Fibroblast of lung (primary cell): ENCODE measurements at regions not wholly inside any gene's neighbourhood (a gene's known extent, or its start where the extent isn't known, plus 50 kb on each side); places are given as distances from the start of the nearest gene placed in this dataset.

ENCODE experiments used
- DNase-seq, 2 donors: peaks; one replicate each; pipeline versions ENCODE4 v3.0.0 to v3.0.0-alpha.2; 2010; ENCODE audit warnings: low read depth in 2 of 2
- H2AFZ ChIP-seq: 2 replicates; pipeline ENCODE4 v1.5.1; 2012; ENCODE audit warnings: low read length, control low read depth, inconsistent platforms
- H3K27ac ChIP-seq: 2 replicates; pipeline ENCODE4 v1.5.1; 2011; ENCODE audit warnings: low read length, control low read depth; ENCODE audit not compliant: insufficient read depth
- H3K27me3 ChIP-seq: 2 replicates; pipeline ENCODE4 v1.5.1; 2011; ENCODE audit warnings: mild to moderate bottlenecking, low read length; ENCODE audit not compliant: control insufficient read depth, insufficient read depth
- H3K36me3 ChIP-seq: 2 replicates; pipeline ENCODE4 v1.5.1; 2011; ENCODE audit warnings: low read length; ENCODE audit not compliant: control insufficient read depth, insufficient read depth
- H3K4me1 ChIP-seq: 2 replicates; pipeline ENCODE4 v1.5.1; 2011; ENCODE audit warnings: low read length; ENCODE audit not compliant: control insufficient read depth, insufficient read depth; ENCODE audit errors: extremely low read depth
- H3K4me2 ChIP-seq: 2 replicates; pipeline ENCODE4 v1.5.1; 2011; ENCODE audit warnings: low read length, control low read depth; ENCODE audit not compliant: insufficient read depth; ENCODE audit errors: extremely low read depth
- H3K4me3 ChIP-seq, 4 experiments: fragments of 200-600 bp in 1 of 4; sonication (generic) in 1 of 4; replicated peaks in 1 of 4; 2 replicates each; pipeline ENCODE4 v1.5.1; 2011 to 2016; ENCODE audit warnings: low read length in 4 of 4, low read depth in 3 of 4, mild to moderate bottlenecking in 3 of 4, control low read depth in 2 of 4, inconsistent platforms in 1 of 4, mixed read lengths in 1 of 4; ENCODE audit not compliant: insufficient read depth in 1 of 4; ENCODE audit errors: control extremely low read depth in 1 of 4
- H3K79me2 ChIP-seq: 2 replicates; pipeline ENCODE4 v1.5.1; 2012; ENCODE audit warnings: mild to moderate bottlenecking, low read length, inconsistent platforms; ENCODE audit not compliant: control insufficient read depth, insufficient read depth
- H3K9ac ChIP-seq: 2 replicates; pipeline ENCODE4 v1.5.1; 2011; ENCODE audit warnings: mild to moderate bottlenecking, low read length, control low read depth; ENCODE audit not compliant: insufficient read depth
- H3K9me3 ChIP-seq: 2 replicates; pipeline ENCODE4 v1.5.1; 2012; ENCODE audit warnings: low read depth, low read length; ENCODE audit not compliant: control insufficient read depth, insufficient read depth
- H4K20me1 ChIP-seq: 2 replicates; pipeline ENCODE4 v1.5.1; 2011; ENCODE audit warnings: low read length; ENCODE audit not compliant: control insufficient read depth, insufficient read depth; ENCODE audit errors: extremely low read depth
- CTCF ChIP-seq, 2 donors: IDR thresholded peaks in 1 of 2; conservative IDR thresholded peaks in 1 of 2; 1 replicate in 1 of 2; 2 replicates in 1 of 2; pipeline ENCODE4 v1.5.1; 2011 to 2012; ENCODE audit warnings: low read length in 2 of 2, control low read depth in 1 of 2, inconsistent platforms in 1 of 2, low read depth in 1 of 2, mild to moderate bottlenecking in 1 of 2
- EZH2 ChIP-seq: IDR thresholded peaks from 2 replicates; pipeline ENCODE4 v1.5.1; 2012; ENCODE audit warnings: low read length, control low read depth, mild to moderate bottlenecking; ENCODE audit errors: missing control alignments

- H3K36me3 ChIP-seq: no peaks in the 10 kb centered on the region
- no peaks in the 10 kb centered on the region for H3K79me2 ChIP-seq
- no peaks in the 10 kb centered on the region for H3K9me3 ChIP-seq
- TF ChIP-seq EZH2: no peak
- no peak for TF ChIP-seq CTCF (conservative IDR thresholded peaks at IDR 0.05 in 1 of 2, IDR thresholded peaks at IDR 0.05 in 1 of 2; ENCODE audit: low read depth in 1 of 2, low read length in 2 of 2)
- H3K27me3 ChIP-seq: no peaks in the 10 kb centered on the region
- no peak overlapping the region for H3K27ac ChIP-seq
- H3K4me2 ChIP-seq: no peak overlapping the region
- no peak overlapping the region for H2AFZ ChIP-seq
- H3K4me3 ChIP-seq: no peak overlapping the region
- no peaks in the 10 kb centered on the region for H4K20me1 ChIP-seq
- H3K4me1 ChIP-seq: no peaks in the 10 kb centered on the region
- DNase-seq: no peak
- no peak overlapping the region for H3K9ac ChIP-seq
Observed at GRCh38 chr14:85447883-85448282, 82.1 kb upstream of the FLRT2 start.

GRCh38 chr14:85451421-85451820 lies 78.5 kb upstream of the FLRT2 start:
- Histone ChIP-seq H3K27ac (no peak overlapping the region), H3K9me3 (no peaks in the 10 kb centered on the region), H3K27me3 (no peaks in the 10 kb centered on the region), H2AFZ (no peak overlapping the region), H3K36me3 (no peaks in the 10 kb centered on the region), H3K79me2 (no peaks in the 10 kb centered on the region), H3K4me1 (no peaks in the 10 kb centered on the region), H3K4me3 (no peak overlapping the region), H3K4me2 (no peak overlapping the region), H4K20me1 (no peaks in the 10 kb centered on the region), H3K9ac (no peak overlapping the region)
- DNase-seq: no peak
- TF ChIP-seq EZH2 (no peak), CTCF (conservative IDR thresholded peaks at IDR 0.05 in 1 of 2, IDR thresholded peaks at IDR 0.05 in 1 of 2; ENCODE audit: low read depth in 1 of 2, low read length in 2 of 2) (no peak)

- no peak for DNase-seq
- H3K9ac ChIP-seq: no peak overlapping the region
- H3K4me2 ChIP-seq: no peak overlapping the region
- H3K4me1 ChIP-seq: no peaks in the 10 kb centered on the region
- no peak for TF ChIP-seq EZH2
- no peak for TF ChIP-seq CTCF (conservative IDR thresholded peaks at IDR 0.05 in 1 of 2, IDR thresholded peaks at IDR 0.05 in 1 of 2; ENCODE audit: low read depth in 1 of 2, low read length in 2 of 2)
- H4K20me1 ChIP-seq: no peaks in the 10 kb centered on the region
- no peak overlapping the region for H3K4me3 ChIP-seq
- H3K36me3 ChIP-seq: no peaks in the 10 kb centered on the region
- H2AFZ ChIP-seq: no peak overlapping the region
- no peaks in the 10 kb centered on the region for H3K79me2 ChIP-seq
- no peaks in the 10 kb centered on the region for H3K27me3 ChIP-seq
- no peak overlapping the region for H3K27ac ChIP-seq
- H3K9me3 ChIP-seq: no peaks in the 10 kb centered on the region
Observed at GRCh38 chr14:85453401-85454225, 76.3 kb upstream of the FLRT2 start.
